H9 (cell line): ENCODE measurements at regions not wholly inside any gene's neighbourhood (a gene's known extent, or its start where the extent isn't known, plus 50 kb on each side); places are given as distances from the start of the nearest gene placed in this dataset.

ENCODE experiments used
- DNase-seq: peaks from one replicate; pipeline ENCODE4 v3.0.0-alpha.2; 2017
- H2AFZ ChIP-seq: one replicate; pipeline ENCODE4 v1.6.1; 2013; ENCODE audit warnings: mild to moderate bottlenecking, low read length, control low read depth, moderate library complexity
- H2AK5ac ChIP-seq: 2 replicates; pipeline ENCODE4 v1.6.1; 2013; ENCODE audit warnings: low read length, control low read depth, mixed read lengths; ENCODE audit not compliant: insufficient read length
- H2BK120ac ChIP-seq: one replicate; pipeline ENCODE4 v1.6.1; 2013; ENCODE audit warnings: low read depth, mild to moderate bottlenecking, low read length, control low read depth, inconsistent platforms; ENCODE audit not compliant: poor library complexity, severe bottlenecking
- H2BK12ac ChIP-seq: 2 replicates; pipeline ENCODE4 v1.6.1; 2013; ENCODE audit warnings: low read length, control low read depth, mixed read lengths, low read depth; ENCODE audit not compliant: insufficient read length
- H2BK15ac ChIP-seq: 2 replicates; pipeline ENCODE4 v1.6.1; 2013; ENCODE audit warnings: low read depth, low read length, control low read depth
- H2BK20ac ChIP-seq: one replicate; pipeline ENCODE4 v1.6.1; 2013; ENCODE audit warnings: low read depth, mild to moderate bottlenecking, low read length, control low read depth, inconsistent platforms; ENCODE audit not compliant: poor library complexity, severe bottlenecking
- H2BK5ac ChIP-seq: 2 replicates; pipeline ENCODE4 v1.6.1; 2013; ENCODE audit warnings: low read length, control low read depth, mixed read lengths; ENCODE audit not compliant: insufficient read length
- H3K14ac ChIP-seq: 2 replicates; pipeline ENCODE4 v1.6.1; 2013; ENCODE audit warnings: low read length, control low read depth; ENCODE audit not compliant: insufficient read depth
- H3K18ac ChIP-seq: 2 replicates; pipeline ENCODE4 v1.6.1; 2013; ENCODE audit warnings: low read depth, mild to moderate bottlenecking, mixed read lengths, low read length, control low read depth; ENCODE audit not compliant: insufficient read length
- H3K23ac ChIP-seq: 2 replicates; pipeline ENCODE4 v1.6.1; 2013; ENCODE audit warnings: low read length, control low read depth, mixed read lengths, low read depth; ENCODE audit not compliant: insufficient read length
- H3K23me2 ChIP-seq: 2 replicates; pipeline ENCODE4 v1.6.1; 2013; ENCODE audit warnings: low read depth, mild to moderate bottlenecking, mixed read lengths, low read length, control low read depth; ENCODE audit not compliant: insufficient read length, poor library complexity, severe bottlenecking
- H3K27ac ChIP-seq: 2 replicates; pipeline ENCODE4 v1.5.1; 2013; ENCODE audit warnings: low read length, control low read depth, mixed read lengths, low read depth; ENCODE audit not compliant: insufficient read length
- H3K27me3 ChIP-seq: 2 replicates; pipeline ENCODE4 v1.6.1; 2013; ENCODE audit warnings: low read length, control low read depth, inconsistent platforms; ENCODE audit not compliant: insufficient read depth
- H3K4ac ChIP-seq: 2 replicates; pipeline ENCODE4 v1.6.1; 2013; ENCODE audit warnings: low read depth, mild to moderate bottlenecking, control low read depth, inconsistent platforms, low read length, moderate library complexity
- H3K4me1 ChIP-seq: 2 replicates; pipeline ENCODE4 v1.6.1; 2013; ENCODE audit warnings: low read length, control low read depth, inconsistent platforms; ENCODE audit not compliant: insufficient read depth
- H3K4me2 ChIP-seq: 2 replicates; pipeline ENCODE4 v1.6.1; 2013; ENCODE audit warnings: low read length, control low read depth, mixed read lengths; ENCODE audit not compliant: insufficient read length, insufficient read depth
- H3K56ac ChIP-seq: 2 replicates; pipeline ENCODE4 v1.6.1; 2013; ENCODE audit warnings: low read depth, mild to moderate bottlenecking, mixed read lengths, low read length, control low read depth; ENCODE audit not compliant: insufficient read length
- H3K79me1 ChIP-seq: 2 replicates; pipeline ENCODE4 v1.6.1; 2013; ENCODE audit warnings: low read depth, mild to moderate bottlenecking, moderate library complexity, low read length, control low read depth, inconsistent platforms; ENCODE audit not compliant: insufficient read depth, poor library complexity, severe bottlenecking
- H3K79me2 ChIP-seq: 2 replicates; pipeline ENCODE4 v1.6.1; 2013; ENCODE audit warnings: low read length, control low read depth, inconsistent platforms; ENCODE audit not compliant: insufficient read depth
- H3K9ac ChIP-seq: 2 replicates; pipeline ENCODE4 v1.6.1; 2013; ENCODE audit warnings: low read length, control low read depth, mixed read lengths; ENCODE audit not compliant: insufficient read length; ENCODE audit errors: extremely low read depth
- H3K9me3 ChIP-seq: one replicate; pipeline ENCODE4 v1.6.1; 2013; ENCODE audit warnings: low read depth, low read length, inconsistent platforms; ENCODE audit not compliant: control insufficient read depth
- H3T11ph ChIP-seq: one replicate; pipeline ENCODE4 v1.6.1; 2013; ENCODE audit warnings: mild to moderate bottlenecking, low read length, control low read depth, inconsistent platforms
- H4K20me1 ChIP-seq: one replicate; pipeline ENCODE4 v1.6.1; 2013; ENCODE audit not compliant: control insufficient read depth, insufficient read length, insufficient read depth
- H4K5ac ChIP-seq: 2 replicates; pipeline ENCODE4 v1.6.1; 2013; ENCODE audit warnings: low read depth, mild to moderate bottlenecking, mixed read lengths, low read length, control low read depth; ENCODE audit not compliant: insufficient read length
- H4K8ac ChIP-seq: replicated peaks from 2 replicates; pipeline ENCODE4 v1.6.1; 2013; ENCODE audit warnings: low read length, control low read depth, mixed read lengths, low read depth; ENCODE audit not compliant: insufficient read length
- H4K91ac ChIP-seq: 2 replicates; pipeline ENCODE4 v1.6.1; 2013; ENCODE audit warnings: low read depth, mild to moderate bottlenecking, moderate library complexity, mixed read lengths, low read length, control low read depth; ENCODE audit not compliant: insufficient read length
- H3K27ac Mint-ChIP-seq, 3 experiments: 2 replicates in 2 of 3; 3 replicates in 1 of 3; pipeline ENCODE4 v1.8.0; 2020 to 2021; ENCODE audit warnings: mixed read lengths in 3 of 3, mild to moderate bottlenecking in 1 of 3, moderate library complexity in 1 of 3
- H3K27me3 Mint-ChIP-seq: 2 replicates; pipeline ENCODE4 v1.8.0; 2021; ENCODE audit warnings: low read depth, mild to moderate bottlenecking, moderate library complexity, mixed read lengths
- H3K36me3 Mint-ChIP-seq, 3 experiments: 2 replicates in 2 of 3; 3 replicates in 1 of 3; pipeline ENCODE4 v1.8.0; 2020 to 2021; ENCODE audit warnings: low read depth in 3 of 3, mixed read lengths in 3 of 3; ENCODE audit not compliant: insufficient read depth in 1 of 3
- H3K4me1 Mint-ChIP-seq, 2 experiments: 2 replicates each; pipeline ENCODE4 v1.8.0; 2020; ENCODE audit warnings: mixed read lengths in 2 of 2
- H3K4me3 Mint-ChIP-seq, 2 experiments: 2 replicates in 1 of 2; 3 replicates in 1 of 2; pipeline ENCODE4 v1.8.0; 2020 to 2021; ENCODE audit warnings: mild to moderate bottlenecking in 2 of 2, mixed read lengths in 2 of 2, moderate library complexity in 1 of 2
- H3K9me3 Mint-ChIP-seq, 2 experiments: 2 replicates in 1 of 2; 3 replicates in 1 of 2; pipeline ENCODE4 v1.8.0; 2020; ENCODE audit warnings: mild to moderate bottlenecking in 2 of 2, mixed read lengths in 2 of 2, moderate library complexity in 1 of 2
- WGBS: extraction: QIAGEN DNeasy Blood & Tissue Kit; methylation state at CpG from one replicate; pipeline ENCODE4 v1.1.7; 2013; ENCODE audit warnings: missing lambda C conversion rate, low lambda C conversion rate, mixed read lengths; ENCODE audit not compliant: insufficient read length; ENCODE audit errors: extremely low coverage; 5-methylcytosine and 5-hydroxymethylcytosine counted together
- TF ChIP-seq, protein P1 (sequence below): fragments of 200-600 bp; sonication (generic); conservative IDR thresholded peaks from 3 replicates; pipeline ENCODE4 v1.8.0; 2021; ENCODE audit warnings: antibody characterized with exemption, mild to moderate bottlenecking

GRCh38 chr2:11947956-11948355 is 201.5 kb downstream of the LPIN1 start:
- no peak overlapping the region for H2BK12ac ChIP-seq
- no peak overlapping the region for H4K8ac ChIP-seq
- no peaks in the 10 kb centered on the region for H3K27me3 ChIP-seq
- H3K56ac ChIP-seq, result no peak overlapping the region
- no peak for DNase-seq
- H3K27ac ChIP-seq, result no peak overlapping the region
- no peak overlapping the region for H2AFZ ChIP-seq
- Mint-ChIP-seq H3K27me3 (no peaks in the 10 kb centered on the region), H3K9me3 (0 out of 5 replicates have a peak, but pooled peaks cover 0 to 3% of the 10 kb centered on the region in 2 experiments), H3K27ac (no peak overlapping the region; a peak in 1 of 7 replicates), H3K36me3 (no peaks in the 10 kb centered on the region), H3K4me1 (0 out of 4 replicates have a peak, but pooled peaks cover 0 to 2% of the 10 kb centered on the region in 2 experiments), H3K4me3 (no peak overlapping the region)
- H3K9ac ChIP-seq, result no peak overlapping the region
- H2BK20ac ChIP-seq, result no peak overlapping the region
- no peak overlapping the region for H3K23ac ChIP-seq
- H3K79me1 ChIP-seq, result no peaks in the 10 kb centered on the region
- H4K5ac ChIP-seq, result no peak overlapping the region
- no peaks in the 10 kb centered on the region for H3K79me2 ChIP-seq
- H3K4me2 ChIP-seq, result no peak overlapping the region
- H3T11ph ChIP-seq, result no peak overlapping the region
- no peak overlapping the region for H4K91ac ChIP-seq
- H2BK5ac ChIP-seq, result no peak overlapping the region
- H4K20me1 ChIP-seq, result no peaks in the 10 kb centered on the region
- no peaks in the 10 kb centered on the region for H3K23me2 ChIP-seq
- TF ChIP-seq, protein P1, sequence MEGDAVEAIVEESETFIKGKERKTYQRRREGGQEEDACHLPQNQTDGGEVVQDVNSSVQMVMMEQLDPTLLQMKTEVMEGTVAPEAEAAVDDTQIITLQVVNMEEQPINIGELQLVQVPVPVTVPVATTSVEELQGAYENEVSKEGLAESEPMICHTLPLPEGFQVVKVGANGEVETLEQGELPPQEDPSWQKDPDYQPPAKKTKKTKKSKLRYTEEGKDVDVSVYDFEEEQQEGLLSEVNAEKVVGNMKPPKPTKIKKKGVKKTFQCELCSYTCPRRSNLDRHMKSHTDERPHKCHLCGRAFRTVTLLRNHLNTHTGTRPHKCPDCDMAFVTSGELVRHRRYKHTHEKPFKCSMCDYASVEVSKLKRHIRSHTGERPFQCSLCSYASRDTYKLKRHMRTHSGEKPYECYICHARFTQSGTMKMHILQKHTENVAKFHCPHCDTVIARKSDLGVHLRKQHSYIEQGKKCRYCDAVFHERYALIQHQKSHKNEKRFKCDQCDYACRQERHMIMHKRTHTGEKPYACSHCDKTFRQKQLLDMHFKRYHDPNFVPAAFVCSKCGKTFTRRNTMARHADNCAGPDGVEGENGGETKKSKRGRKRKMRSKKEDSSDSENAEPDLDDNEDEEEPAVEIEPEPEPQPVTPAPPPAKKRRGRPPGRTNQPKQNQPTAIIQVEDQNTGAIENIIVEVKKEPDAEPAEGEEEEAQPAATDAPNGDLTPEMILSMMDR, result no peak
- no peaks in the 10 kb centered on the region for H3K9me3 ChIP-seq
- H2BK15ac ChIP-seq, result no peak overlapping the region
- H2AK5ac ChIP-seq, result no peak overlapping the region
- H2BK120ac ChIP-seq, result no peak overlapping the region
- no peak overlapping the region for H3K4ac ChIP-seq
- H3K4me1 ChIP-seq, result no peaks in the 10 kb centered on the region
- WGBS, result no CpG with 5 or more reads among the region's 4 CpGs
- no peak overlapping the region for H3K18ac ChIP-seq
- no peak overlapping the region for H3K14ac ChIP-seq
